OCI-LY7 (cell line): ENCODE measurements at regions not wholly inside any gene's neighbourhood (a gene's known extent, or its start where the extent isn't known, plus 50 kb on each side); places are given as distances from the start of the nearest gene placed in this dataset.

Source experiments
- EZH2phosphoT487 ChIP-seq: fragments of 200-600 bp; sonication (generic); IDR thresholded peaks from 2 replicates; pipeline ENCODE4 v1.6.1; 2018; ENCODE audit warnings: low read depth, borderline replicate concordance, mild to moderate bottlenecking, mixed run types, antibody characterized with exemption, low read length, moderate library complexity, mixed read lengths
- TF ChIP-seq, protein P1 (sequence below): fragments of 200-600 bp; sonication (generic); conservative IDR thresholded peaks from 2 replicates; pipeline ENCODE4 v1.5.1; 2014; ENCODE audit warnings: mild to moderate bottlenecking, antibody characterized with exemption, low read length, moderate library complexity, mixed read lengths

- TF ChIP-seq, protein P1, sequence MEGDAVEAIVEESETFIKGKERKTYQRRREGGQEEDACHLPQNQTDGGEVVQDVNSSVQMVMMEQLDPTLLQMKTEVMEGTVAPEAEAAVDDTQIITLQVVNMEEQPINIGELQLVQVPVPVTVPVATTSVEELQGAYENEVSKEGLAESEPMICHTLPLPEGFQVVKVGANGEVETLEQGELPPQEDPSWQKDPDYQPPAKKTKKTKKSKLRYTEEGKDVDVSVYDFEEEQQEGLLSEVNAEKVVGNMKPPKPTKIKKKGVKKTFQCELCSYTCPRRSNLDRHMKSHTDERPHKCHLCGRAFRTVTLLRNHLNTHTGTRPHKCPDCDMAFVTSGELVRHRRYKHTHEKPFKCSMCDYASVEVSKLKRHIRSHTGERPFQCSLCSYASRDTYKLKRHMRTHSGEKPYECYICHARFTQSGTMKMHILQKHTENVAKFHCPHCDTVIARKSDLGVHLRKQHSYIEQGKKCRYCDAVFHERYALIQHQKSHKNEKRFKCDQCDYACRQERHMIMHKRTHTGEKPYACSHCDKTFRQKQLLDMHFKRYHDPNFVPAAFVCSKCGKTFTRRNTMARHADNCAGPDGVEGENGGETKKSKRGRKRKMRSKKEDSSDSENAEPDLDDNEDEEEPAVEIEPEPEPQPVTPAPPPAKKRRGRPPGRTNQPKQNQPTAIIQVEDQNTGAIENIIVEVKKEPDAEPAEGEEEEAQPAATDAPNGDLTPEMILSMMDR: no peak
- TF ChIP-seq EZH2phosphoT487: no peak
These were observed 111.3 kb upstream of the SLC44A3 start for GRCh38 chr1:94708811-94709210.
